Endometrial microvascular endothelial cells (primary cell): ENCODE measurements at regions not wholly inside any gene's neighbourhood (a gene's known extent, or its start where the extent isn't known, plus 50 kb on each side); places are given as distances from the start of the nearest gene placed in this dataset.

Source experiments
- in situ Hi-C: cut with HindIII; loops from 2 replicates; pipeline ENCODE4 v1.10.0; 2017; ENCODE audit warnings: low sequenced_read_pairs, low pct_unique_long_range_greater_than_20kb; ENCODE audit errors: inconsistent ontology term

DNA sequence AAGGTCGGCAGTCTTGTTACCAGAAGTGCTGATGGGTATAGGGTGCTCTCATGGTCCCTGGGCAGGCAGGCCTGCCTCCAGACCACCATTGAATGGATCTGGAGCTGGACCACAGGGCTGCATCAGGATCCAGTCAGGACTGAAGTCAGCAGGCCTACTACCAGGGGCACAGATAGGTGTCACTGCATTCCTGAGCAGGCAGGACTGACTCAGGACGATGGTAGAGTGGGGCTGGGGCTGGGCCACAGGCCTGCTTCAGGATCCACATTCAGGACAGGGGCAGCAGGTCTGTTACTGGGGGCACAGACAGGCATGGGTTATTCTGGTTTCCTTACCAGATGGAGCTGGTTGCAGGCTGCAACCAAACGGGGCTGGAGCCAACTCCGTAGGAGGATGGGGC is 51.4 kb upstream of the MAP3K4 start:
- in situ Hi-C loops = no loop called here
